ENCODE measurements at regions not wholly inside any gene's neighbourhood (a gene's known extent, or its start where the extent isn't known, plus 50 kb on each side); places are given as distances from the start of the nearest gene placed in this dataset.
"Not testable (repeated sequence)": the region's sequence is repeated elsewhere in the genome, so short reads cannot be mapped to it uniquely, and the experiment has no call there.

GRCh38 chr3:174366904-174367303, 492.2 kb upstream of the NAALADL2 start:
- TF ChIP-seq CTCF (IDR thresholded peaks at IDR 0.05); MAX (IDR thresholded peaks at IDR 0.05; ENCODE audit: low read depth); TAF1 (IDR thresholded peaks at IDR 0.05; ENCODE audit: borderline replicate concordance, low read depth, low read length); TCF12 (IDR thresholded peaks at IDR 0.05); REST (IDR thresholded peaks at IDR 0.05; ENCODE audit: low read depth, low read length); TEAD4 (IDR thresholded peaks at IDR 0.05; ENCODE audit: borderline replicate concordance, insufficient read depth); EZH2phosphoT487 (IDR thresholded peaks at IDR 0.05; ENCODE audit: borderline replicate concordance, low read depth): not testable (repeated sequence)
- TF ChIP-seq, protein P1, sequence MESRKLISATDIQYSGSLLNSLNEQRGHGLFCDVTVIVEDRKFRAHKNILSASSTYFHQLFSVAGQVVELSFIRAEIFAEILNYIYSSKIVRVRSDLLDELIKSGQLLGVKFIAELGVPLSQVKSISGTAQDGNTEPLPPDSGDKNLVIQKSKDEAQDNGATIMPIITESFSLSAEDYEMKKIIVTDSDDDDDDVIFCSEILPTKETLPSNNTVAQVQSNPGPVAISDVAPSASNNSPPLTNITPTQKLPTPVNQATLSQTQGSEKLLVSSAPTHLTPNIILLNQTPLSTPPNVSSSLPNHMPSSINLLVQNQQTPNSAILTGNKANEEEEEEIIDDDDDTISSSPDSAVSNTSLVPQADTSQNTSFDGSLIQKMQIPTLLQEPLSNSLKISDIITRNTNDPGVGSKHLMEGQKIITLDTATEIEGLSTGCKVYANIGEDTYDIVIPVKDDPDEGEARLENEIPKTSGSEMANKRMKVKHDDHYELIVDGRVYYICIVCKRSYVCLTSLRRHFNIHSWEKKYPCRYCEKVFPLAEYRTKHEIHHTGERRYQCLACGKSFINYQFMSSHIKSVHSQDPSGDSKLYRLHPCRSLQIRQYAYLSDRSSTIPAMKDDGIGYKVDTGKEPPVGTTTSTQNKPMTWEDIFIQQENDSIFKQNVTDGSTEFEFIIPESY (IDR thresholded peaks at IDR 0.05; ENCODE audit: borderline replicate concordance, low read depth), result not testable (repeated sequence)
